ENCODE measurements at regions not wholly inside any gene's neighbourhood (a gene's known extent, or its start where the extent isn't known, plus 50 kb on each side); places are given as distances from the start of the nearest gene placed in this dataset.

- DNase-seq (ENCODE audit: low read depth), result no peak
These were observed 422.1 kb downstream of the COG6 start for GRCh38 chr13:40077396-40078027.

- no peak for DNase-seq (ENCODE audit: low read depth)
These were observed 424.3 kb downstream of the COG6 start for GRCh38 chr13:40079721-40080120.

GRCh38 chr13:40080676-40081075 is 425.2 kb downstream of the COG6 start:
- no peak for DNase-seq (ENCODE audit: low read depth)

DNA sequence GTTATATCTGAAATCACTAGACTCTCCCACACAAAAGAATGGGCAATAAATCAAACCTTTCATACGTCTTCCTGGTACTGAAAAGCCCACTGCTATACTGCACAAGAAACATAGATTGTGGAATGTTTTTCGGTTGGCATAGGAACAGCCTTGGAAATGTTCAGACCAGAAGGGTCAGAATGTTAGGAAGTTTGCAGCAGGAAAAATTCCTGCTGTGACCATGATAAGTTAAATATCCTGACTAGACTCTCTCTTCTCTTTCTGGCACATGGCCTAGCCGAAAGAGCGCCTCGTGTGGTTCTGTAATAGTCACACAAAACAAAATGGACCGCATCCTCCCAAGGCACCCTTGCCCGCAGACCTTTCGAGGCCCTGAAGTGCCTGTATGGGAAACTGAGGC is 427.2 kb downstream of the COG6 start:
- DNase-seq (ENCODE audit: low read depth), result no peak

DNA sequence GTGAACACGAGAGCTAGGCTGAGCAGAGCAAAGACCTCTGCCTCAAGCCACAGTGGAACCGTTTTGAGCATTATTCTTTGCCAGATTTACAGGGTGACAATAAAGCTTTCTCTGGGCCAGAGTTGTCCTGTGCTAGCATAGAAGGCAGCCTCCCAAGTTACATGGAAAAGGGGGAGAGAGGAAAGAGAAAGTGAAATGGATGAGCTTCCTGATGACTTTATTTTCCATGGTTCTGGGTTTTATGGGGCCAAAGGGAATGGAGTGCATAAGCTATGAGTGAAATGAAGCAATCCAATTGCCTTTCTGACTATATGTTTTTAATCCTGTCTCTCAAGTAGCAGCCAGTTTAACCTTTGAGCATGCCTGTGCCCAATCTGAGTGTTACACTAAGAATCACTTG is 428.4 kb downstream of the COG6 start:
- no peak for DNase-seq (ENCODE audit: low read depth)

DNA sequence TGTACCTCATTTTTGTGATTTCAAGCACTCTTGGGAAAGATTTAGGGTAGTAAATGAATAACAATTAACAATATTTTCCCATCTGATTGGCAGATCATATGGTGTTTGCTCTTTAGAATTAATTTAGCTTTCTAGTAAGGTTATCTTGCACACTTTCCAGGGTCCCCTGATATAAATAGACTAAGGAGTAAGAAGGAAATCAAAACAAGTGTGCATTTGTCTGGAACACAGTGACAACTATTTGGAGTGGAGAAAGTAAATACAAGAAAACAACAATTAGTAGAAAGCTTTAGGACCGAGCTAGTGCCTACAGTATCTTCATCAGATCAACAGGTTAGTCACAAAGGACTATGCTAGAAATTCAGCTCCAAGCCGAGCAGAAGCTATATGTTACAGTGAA is 429.5 kb downstream of the COG6 start:
- no peak for DNase-seq (ENCODE audit: low read depth)

DNA sequence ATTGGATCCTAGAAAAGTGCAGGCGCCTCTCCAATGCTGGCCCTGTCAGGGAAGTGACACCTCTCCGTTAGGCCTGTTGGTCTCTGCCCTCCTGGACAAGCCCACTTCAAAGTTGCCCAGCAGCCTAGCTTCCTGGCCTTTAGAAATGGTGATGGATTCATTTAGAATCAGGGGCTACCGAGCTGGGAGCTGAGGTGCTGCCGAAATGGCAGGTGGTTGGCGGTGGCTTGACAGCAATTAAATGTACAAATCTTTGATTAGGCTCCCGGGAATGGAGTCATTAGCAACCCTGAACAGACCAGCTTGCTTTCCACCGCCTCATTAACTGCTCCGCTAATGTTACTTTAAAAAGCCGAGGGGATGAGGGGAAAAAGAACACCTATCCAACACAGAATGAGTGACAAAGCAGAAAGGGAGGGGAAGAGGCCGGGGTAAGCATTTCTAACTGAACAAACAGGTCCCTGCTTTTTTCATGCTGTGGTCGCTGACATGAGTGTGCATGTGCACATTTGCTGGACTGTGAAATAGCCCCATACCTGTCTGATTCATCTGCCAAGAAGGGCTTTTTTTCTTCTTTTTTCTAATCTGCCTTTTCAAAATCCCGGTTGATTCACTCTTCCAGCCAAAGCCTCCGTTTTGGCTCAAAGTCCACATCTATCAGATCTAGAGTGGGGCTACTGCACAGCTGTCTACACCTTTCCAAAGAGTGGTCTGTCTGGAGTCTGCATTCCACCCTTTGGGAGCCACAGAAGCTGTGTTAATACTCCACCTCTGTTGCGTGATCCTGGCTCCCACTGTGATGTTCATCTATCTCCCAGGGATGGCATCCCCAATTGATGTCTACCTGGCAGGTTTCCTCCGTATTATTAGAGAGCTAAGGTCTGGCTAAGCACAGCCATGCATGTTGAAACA is 431.9 kb downstream of the COG6 start:
- DNase-seq (ENCODE audit: low read depth), result no peak

GRCh38 chr13:40094056-40094455 is 438.6 kb downstream of the COG6 start:
- no peak for DNase-seq (ENCODE audit: low read depth)

- DNase-seq (ENCODE audit: low read depth), result no peak
These were observed 440.4 kb downstream of the COG6 start for GRCh38 chr13:40095695-40096356.

GRCh38 chr13:40096357-40096901 is 441.0 kb downstream of the COG6 start:
- no peak for DNase-seq (ENCODE audit: low read depth)

GRCh38 chr13:40098246-40098645 is 442.8 kb downstream of the COG6 start:
- no peak for DNase-seq (ENCODE audit: low read depth)

DNA sequence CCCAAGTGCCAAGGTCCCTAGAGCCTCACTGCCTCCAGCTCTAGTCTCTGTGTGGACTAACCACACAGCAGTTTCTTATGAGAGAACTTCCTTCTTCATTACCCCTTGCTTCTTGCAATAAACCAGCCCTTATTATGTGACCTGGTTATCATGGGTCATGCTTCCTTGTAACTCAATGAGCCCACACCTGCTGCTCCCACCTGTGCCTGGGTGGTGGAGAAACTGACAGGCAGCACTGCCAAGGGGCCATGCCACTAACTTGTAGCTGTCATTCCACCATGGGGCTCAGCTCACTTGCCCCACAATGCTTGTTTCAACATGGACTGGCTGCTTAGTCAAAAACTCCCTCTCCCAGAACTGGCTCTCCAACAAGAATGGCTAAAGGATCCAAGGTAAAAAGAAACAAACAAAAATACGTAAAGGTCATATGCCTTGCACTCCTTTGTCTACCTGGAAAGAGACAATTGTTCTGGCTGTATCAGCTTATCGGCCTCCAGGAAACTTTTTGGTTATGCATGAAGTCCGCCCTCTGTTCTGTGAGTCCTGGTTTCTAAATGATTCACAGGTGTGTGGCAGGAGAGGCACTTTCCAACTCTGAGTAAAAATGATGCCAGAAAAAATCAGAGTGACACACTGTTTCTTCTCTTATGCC is 446.4 kb downstream of the COG6 start:
- DNase-seq (ENCODE audit: low read depth), result no peak

- no peak for DNase-seq (ENCODE audit: low read depth)
These were observed 446.9 kb downstream of the COG6 start for GRCh38 chr13:40102360-40102727.

DNA sequence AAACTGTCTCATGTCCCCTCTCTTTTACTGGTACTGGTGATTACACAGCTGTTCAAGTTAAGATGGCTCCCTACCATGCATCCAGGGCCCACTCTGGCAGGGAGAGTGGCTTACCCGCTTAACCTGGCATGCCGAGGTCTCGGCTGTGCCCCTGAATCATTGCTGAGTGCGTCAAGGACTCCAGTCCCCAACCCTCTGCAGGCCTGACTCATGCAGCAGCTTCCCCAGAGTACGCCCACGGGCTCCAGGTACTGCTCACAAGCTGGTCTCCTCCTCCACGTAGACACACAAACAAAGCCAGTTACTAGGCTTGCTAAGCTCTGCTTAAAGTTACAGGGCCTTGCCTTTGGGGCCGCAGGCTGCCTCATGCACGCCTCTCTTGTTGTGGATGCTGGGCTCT is 447.4 kb downstream of the COG6 start:
- DNase-seq (ENCODE audit: low read depth), result no peak

- DNase-seq (ENCODE audit: low read depth), result no peak
These were observed 448.4 kb downstream of the COG6 start for GRCh38 chr13:40103864-40104263.

DNA sequence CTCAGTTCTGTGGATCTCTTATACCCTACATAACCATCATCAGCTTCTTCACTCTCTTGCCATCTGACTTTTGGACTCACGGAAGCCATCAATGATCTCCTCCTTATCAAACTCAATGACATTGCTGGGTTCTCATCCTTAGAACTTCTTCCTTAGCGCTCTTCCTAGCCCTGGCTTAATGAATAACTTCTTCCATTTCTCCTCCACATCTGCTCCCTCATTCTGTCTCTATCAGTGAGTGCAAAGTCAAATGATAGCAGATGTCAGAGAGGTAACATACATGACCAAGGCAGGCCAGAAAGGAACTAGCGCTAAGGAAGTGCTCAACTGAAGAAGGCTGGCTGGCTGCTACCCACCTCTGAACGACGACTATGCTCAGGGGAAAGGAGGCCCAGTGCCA is 449.8 kb downstream of the COG6 start:
- DNase-seq (ENCODE audit: low read depth), result no peak

GRCh38 chr13:40109351-40109844 is 453.9 kb downstream of the COG6 start:
- DNase-seq (ENCODE audit: low read depth), result peak; percentile 89

DNA sequence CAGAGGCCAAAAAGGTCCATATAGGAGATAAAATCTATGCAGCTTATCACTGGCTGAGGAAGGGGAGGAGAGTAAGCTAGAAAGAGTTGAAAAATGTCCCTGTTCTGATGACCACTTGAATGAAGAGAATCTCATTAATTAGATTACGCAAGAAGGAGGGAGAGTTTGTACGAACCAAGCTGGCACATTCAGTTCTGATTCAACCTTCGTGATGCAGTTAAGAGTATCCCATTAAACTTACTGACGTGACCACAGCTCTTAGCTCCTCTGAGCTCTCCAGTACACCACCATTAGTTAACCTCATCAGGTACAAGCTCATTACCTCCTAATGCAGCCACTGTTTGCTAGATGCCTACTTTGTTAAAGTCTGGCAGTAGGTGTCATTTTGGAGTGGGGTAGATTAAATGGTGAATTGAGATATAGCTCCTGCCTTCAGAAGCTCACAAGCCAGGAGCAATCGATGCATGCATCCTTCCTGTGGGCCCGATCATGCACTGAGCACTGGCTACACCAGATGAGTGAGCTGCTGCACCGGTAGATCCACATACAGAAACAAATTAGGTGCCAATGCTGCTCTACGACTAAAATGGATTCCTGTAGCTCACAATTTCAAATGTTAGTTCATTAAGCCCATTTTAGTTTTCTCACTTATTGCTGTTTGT is 458.3 kb downstream of the COG6 start:
- DNase-seq (ENCODE audit: low read depth), result no peak

DNA sequence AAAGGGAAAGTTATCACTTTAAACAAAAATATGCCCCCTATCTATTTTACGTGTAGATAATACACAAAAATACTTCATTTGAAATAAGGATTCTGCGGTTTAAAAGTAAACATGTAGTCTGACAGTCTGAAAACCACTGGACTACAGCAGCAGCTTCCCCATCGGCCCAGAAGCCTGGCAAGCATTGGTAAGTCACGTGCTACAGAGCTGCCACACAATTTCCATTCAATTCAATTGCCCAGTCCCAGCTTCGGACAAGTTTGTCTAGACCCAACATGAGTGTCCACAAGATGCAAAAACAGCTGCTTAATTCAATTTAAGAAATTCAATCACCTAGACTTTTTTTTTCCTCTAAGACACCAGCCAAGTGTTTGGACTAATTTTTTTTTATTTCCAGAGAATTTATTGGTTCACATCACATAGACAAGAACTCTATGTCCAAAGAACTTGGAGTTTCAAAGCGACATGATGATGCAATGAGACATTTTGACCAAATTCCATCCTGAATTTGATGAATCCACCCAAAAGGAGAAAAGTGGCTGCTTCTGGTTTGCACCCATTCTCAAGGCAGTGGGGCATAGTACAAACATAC is 458.9 kb downstream of the COG6 start:
- DNase-seq (ENCODE audit: low read depth), result no peak

DNA sequence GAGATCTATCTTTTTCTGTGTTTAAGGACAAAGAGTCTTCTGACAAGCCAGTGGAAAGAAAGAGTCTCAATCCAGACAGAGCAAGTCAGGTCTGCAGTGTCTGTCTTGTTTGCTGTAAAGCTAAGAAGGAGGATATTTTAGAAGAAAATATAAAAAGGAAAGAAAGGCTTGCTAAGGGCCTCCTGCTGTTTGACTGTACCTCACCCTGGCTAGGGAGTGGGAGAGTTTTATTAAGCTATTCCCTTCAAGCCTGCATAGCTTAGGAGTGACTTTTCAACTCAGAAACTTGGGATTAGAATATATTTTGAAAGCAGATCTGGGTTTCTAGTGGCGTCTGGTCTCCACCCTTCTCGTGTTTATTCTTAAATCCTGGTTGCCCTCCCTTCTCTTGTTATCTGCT is 460.0 kb downstream of the COG6 start:
- DNase-seq (ENCODE audit: low read depth), result no peak

- DNase-seq (ENCODE audit: low read depth), result peak; percentile 49
These were observed 460.5 kb downstream of the COG6 start for GRCh38 chr13:40116008-40116407.

All from fibroblast of the conjunctiva (primary cell).